ENCODE measurements at regions not wholly inside any gene's neighbourhood (a gene's known extent, or its start where the extent isn't known, plus 50 kb on each side); places are given as distances from the start of the nearest gene placed in this dataset.

GRCh38 chr9:79985772-79986171, 414.0 kb downstream of the TLE4 start:
- DNase-seq (ENCODE audit: low spot score) = no peak

GRCh38 chr9:79985264-79985663, 413.5 kb downstream of the TLE4 start:
- DNase-seq (ENCODE audit: low spot score) = no peak

GRCh38 chr9:79984429-79985067, 412.8 kb downstream of the TLE4 start:
- no peak for DNase-seq (ENCODE audit: low spot score)

- DNase-seq (ENCODE audit: low spot score) = no peak
Measured at GRCh38 chr9:79980432-79980831, 408.7 kb downstream of the TLE4 start.

- no peak for DNase-seq (ENCODE audit: low spot score)
Measured at GRCh38 chr9:79977510-79978197, 405.9 kb downstream of the TLE4 start.

GRCh38 chr9:79977074-79977435, 405.3 kb downstream of the TLE4 start:
- no peak for DNase-seq (ENCODE audit: low spot score)

- no peak for DNase-seq (ENCODE audit: low spot score)
Measured at GRCh38 chr9:79976257-79977073, 404.7 kb downstream of the TLE4 start.

GRCh38 chr9:79975621-79976256, 404.0 kb downstream of the TLE4 start:
- DNase-seq (ENCODE audit: low spot score) = no peak

- no peak for DNase-seq (ENCODE audit: low spot score)
Measured at GRCh38 chr9:79974806-79975422, 403.1 kb downstream of the TLE4 start.

- DNase-seq (ENCODE audit: low spot score) = no peak
Measured at GRCh38 chr9:79973627-79974026, 401.9 kb downstream of the TLE4 start.

GRCh38 chr9:79970146-79970425, 398.3 kb downstream of the TLE4 start:
- no peak for DNase-seq (ENCODE audit: low spot score)

GRCh38 chr9:79969393-79970145, 397.8 kb downstream of the TLE4 start:
- DNase-seq (ENCODE audit: low spot score) = no peak

GRCh38 chr9:79968533-79968932, 396.8 kb downstream of the TLE4 start:
- no peak for DNase-seq (ENCODE audit: low spot score)

- no peak for DNase-seq (ENCODE audit: low spot score)
Measured at GRCh38 chr9:79962836-79963235, 391.1 kb downstream of the TLE4 start.

- no peak for DNase-seq (ENCODE audit: low spot score)
Measured at GRCh38 chr9:79962150-79962549, 390.4 kb downstream of the TLE4 start.

GRCh38 chr9:79955300-79955699, 383.5 kb downstream of the TLE4 start:
- no peak for DNase-seq (ENCODE audit: low spot score)

GRCh38 chr9:79953908-79954307, 382.1 kb downstream of the TLE4 start:
- DNase-seq (ENCODE audit: low spot score) = no peak

- DNase-seq (ENCODE audit: low spot score) = peak; percentile 27
Measured at GRCh38 chr9:79952401-79952800, 380.6 kb downstream of the TLE4 start.

- no peak for DNase-seq (ENCODE audit: low spot score)
Measured at GRCh38 chr9:79946712-79947111, 374.9 kb downstream of the TLE4 start.

GRCh38 chr9:79945495-79945894, 373.7 kb downstream of the TLE4 start:
- no peak for DNase-seq (ENCODE audit: low spot score)

GRCh38 chr9:79945016-79945415, 373.3 kb downstream of the TLE4 start:
- DNase-seq (ENCODE audit: low spot score) = no peak

- DNase-seq (ENCODE audit: low spot score) = no peak
Measured at GRCh38 chr9:79940919-79941318, 369.2 kb downstream of the TLE4 start.
